ENCODE measurements at regions not wholly inside any gene's neighbourhood (a gene's known extent, or its start where the extent isn't known, plus 50 kb on each side); places are given as distances from the start of the nearest gene placed in this dataset.
"Not testable (repeated sequence)": the region's sequence is repeated elsewhere in the genome, so short reads cannot be mapped to it uniquely, and the experiment has no call there.

DNA sequence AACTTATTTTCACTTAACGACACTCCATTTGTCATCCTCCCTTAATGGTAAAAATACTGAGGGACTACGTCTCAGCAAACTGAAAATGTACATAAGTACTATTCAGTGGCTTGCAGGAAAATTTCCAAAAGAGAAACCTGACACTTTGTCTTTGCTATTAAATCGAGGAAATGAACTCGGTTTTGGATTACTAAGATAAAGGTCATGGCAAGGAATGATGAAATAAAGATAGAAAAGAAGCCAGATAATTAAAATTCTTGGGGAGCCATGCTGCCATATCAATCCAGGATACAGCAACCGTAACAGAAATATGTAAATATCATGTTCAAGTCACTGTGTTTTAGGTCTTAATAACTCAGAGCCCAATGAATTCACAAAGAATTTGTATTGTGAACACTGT lies 647.8 kb downstream of the CDH9 start:
- no peak for DNase-seq (ENCODE audit: low read depth)

GRCh38 chr5:26388976-26389375 lies 649.4 kb downstream of the CDH9 start:
- DNase-seq (ENCODE audit: low read depth), result peak; percentile 26

DNA sequence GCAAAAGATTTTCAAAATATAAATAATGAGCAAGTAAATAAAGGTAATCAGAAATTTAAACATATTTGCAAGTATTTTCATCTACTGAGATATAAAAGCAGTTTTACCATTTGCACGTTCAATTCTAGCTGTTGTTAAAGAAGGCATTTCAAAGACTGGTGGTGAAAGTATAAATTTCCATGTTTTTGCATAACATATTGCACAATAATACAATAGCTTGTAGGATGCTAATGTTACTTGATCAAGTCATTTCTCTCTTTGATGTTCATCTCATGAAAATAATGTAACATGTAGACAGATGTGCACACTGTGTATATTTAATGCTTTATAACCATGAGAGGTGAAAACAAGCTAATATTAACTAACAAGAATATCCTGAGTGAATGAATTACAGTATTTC lies 651.9 kb downstream of the CDH9 start:
- no peak for DNase-seq (ENCODE audit: low read depth)

- DNase-seq (ENCODE audit: low read depth), result not testable (repeated sequence)
These were observed 673.8 kb downstream of the CDH9 start for GRCh38 chr5:26364624-26365023.

- no peak for DNase-seq (ENCODE audit: low read depth)
These were observed 694.5 kb downstream of the CDH9 start for GRCh38 chr5:26343801-26344325.

DNA sequence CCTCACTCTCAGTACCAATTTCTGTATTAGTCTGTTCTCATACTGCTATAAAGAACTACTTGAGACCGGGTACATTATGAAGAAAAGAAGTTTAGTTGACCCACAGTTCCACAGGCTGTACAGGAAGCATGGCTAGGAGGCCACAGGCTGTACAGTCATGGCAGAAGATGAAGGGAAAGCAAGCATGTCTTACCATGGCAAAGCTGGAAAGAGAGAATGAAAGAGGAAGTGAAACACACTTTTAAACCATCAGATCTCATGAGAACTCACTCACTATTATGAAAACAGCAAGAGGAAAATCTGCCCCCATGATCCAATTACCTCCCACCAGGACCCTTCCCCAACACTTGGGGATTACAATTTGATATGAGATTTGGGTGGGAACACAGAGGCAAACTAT lies 698.8 kb downstream of the CDH9 start:
- DNase-seq (ENCODE audit: low read depth), result no peak

GRCh38 chr5:26329562-26330189 lies 708.7 kb downstream of the CDH9 start:
- DNase-seq (ENCODE audit: low read depth), result peak; percentile 30

GRCh38 chr5:26326153-26326759 lies 712.1 kb downstream of the CDH9 start:
- DNase-seq (ENCODE audit: low read depth), result no peak

DNA sequence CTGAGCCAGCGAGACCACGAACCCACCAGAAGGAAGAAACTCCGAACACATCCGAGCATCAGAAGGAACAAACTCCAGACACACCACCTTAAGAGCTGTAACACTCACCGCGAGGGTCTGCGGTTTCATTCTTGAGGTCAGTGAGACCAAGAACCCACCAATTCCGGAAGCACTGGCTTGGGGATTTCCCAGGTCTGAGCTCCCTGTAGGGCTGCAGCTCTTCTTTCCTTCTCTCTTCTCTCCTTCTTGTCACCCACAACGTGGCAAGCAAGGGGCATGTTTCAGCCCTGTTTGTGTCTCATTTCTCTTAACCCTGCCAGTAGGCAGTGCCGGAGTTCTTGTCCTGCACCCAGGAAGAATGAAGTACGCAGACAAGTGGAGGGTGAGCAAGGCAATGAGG lies 713.0 kb downstream of the CDH9 start:
- not testable (repeated sequence) for DNase-seq (ENCODE audit: low read depth)

- DNase-seq (ENCODE audit: low read depth), result not testable (repeated sequence)
These were observed 714.0 kb downstream of the CDH9 start for GRCh38 chr5:26324273-26324895.

- DNase-seq (ENCODE audit: low read depth), result no peak
These were observed 714.6 kb downstream of the CDH9 start for GRCh38 chr5:26323794-26324193.

- no peak for DNase-seq (ENCODE audit: low read depth)
These were observed 717.1 kb downstream of the CDH9 start for GRCh38 chr5:26321278-26321677.

DNA sequence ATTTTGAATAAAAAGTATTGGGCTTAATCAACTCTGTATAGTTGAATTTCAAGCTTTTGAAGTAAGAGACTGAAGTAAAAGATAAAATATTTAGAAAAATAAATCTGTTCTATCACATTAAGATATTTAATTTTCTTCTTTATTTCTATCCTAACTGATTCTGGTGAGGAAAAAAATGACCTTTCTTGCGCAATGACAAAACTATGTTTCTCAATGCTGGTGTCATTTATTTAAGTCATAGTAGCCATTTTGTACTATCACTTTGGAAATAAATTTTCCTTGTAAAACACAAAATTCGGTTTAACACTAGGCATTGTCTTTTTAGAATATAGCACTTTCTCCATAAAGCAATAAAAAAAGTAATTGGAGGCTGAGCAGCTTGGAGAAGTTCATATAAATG lies 728.0 kb downstream of the CDH9 start:
- no peak for DNase-seq (ENCODE audit: low read depth)

DNA sequence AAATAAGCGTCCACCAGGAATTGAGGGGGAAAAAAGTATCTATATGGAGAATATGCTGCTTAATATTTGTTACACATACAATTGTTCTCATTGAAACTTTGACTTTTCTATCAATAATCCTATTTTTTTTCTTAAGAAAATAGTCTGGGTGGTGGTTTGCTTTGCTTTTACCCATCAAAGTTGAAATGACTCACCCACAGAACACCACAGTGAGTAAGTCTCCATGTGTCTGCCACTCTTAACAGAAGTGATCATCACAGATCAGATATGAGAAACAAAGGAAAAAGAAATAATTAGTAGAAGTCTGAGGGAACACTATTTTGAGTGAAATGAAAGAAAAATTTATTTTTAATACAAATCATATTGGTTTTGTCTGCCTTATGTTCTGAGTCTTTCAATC lies 742.8 kb downstream of the CDH9 start:
- DNase-seq (ENCODE audit: low read depth), result peak; percentile 26

GRCh38 chr5:26282190-26282589 lies 756.2 kb downstream of the CDH9 start:
- DNase-seq (ENCODE audit: low read depth), result no peak

- DNase-seq (ENCODE audit: low read depth), result no peak
These were observed 760.3 kb downstream of the CDH9 start for GRCh38 chr5:26278078-26278477.

- DNase-seq (ENCODE audit: low read depth), result no peak
These were observed 779.3 kb downstream of the CDH9 start for GRCh38 chr5:26259081-26259480.

- DNase-seq (ENCODE audit: low read depth), result peak; percentile 28
These were observed 793.1 kb downstream of the CDH9 start for GRCh38 chr5:26245321-26245720.

DNA sequence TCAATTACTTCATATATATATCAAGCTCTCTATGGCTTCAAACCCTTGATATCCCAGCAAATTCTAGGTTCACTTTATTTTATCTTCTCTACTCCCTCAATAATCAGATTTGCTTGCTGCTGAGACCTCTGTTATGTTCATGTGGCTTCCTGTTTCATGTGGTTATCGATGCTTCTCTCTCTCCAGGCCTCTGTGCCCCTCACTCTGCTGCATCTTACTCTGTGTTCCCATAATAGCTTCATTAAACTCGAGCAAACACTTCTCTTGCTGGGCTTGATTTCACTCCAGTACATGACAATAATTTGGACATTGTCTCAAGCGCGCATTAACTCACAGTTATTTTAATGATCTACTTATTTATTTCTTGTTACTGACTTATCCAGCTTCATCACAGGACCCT lies 798.8 kb downstream of the CDH9 start:
- no peak for DNase-seq (ENCODE audit: low read depth)

DNA sequence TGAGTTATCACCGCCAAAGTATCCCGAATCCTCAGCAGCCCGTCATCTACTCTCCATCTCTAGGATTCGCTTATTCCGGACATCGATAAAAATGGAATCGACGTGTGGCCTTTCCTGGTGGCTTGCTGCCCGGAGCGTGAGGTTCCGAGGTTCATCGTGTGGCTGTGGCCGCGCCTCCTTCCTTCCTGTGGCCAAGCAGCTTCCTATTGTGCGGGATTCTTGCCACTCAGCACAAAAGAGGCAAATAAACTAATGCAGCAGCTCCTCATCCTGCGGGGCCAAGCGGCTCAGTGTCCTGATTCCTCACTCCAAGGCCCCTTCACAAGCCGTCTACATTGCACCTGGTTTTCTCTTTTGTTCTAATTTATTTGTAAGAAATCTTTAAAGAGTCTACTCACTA lies 800.9 kb downstream of the CDH9 start:
- no peak for DNase-seq (ENCODE audit: low read depth)

- DNase-seq (ENCODE audit: low read depth), result no peak
These were observed 801.5 kb downstream of the CDH9 start for GRCh38 chr5:26236936-26237335.

DNA sequence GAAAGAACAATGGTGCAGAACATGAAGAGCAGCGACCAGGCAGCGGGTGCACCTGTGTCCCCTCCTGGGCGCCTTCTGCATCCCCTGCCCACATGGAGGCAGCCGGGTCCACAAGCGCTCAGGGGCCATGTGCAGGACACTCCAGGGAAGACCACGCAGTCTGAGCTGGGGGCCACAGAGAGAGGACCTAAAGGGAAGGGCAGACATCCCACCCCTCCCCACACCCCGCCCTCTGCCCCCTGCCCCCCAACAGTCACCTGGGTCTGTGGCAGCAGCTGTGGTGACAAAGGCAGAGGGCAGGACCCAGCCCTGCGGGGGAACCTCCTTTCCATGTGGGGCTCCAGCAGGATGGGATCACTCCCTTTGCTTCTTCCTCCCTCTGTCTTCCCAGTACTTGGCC lies 805.7 kb downstream of the CDH9 start:
- no peak for DNase-seq (ENCODE audit: low read depth)

DNA sequence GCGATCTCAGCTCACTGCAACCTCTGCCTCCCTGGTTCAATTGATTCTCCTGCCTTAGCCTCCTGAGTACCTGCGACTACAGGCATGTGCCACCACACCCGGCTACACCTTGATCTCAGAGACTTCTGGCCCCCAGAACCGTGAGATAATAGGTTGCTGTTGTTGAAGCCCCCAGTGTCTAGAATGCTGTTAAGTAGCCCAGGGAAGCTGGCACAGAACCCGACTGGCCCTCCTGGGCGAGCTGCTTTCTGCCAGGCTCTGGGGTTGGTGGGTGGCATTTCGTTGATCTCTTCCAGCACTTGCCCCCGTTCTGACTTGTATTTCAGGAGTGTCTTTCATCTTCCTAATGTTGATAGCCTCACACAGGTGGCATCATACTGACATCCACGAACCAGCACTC lies 807.1 kb downstream of the CDH9 start:
- DNase-seq (ENCODE audit: low read depth), result no peak

DNA sequence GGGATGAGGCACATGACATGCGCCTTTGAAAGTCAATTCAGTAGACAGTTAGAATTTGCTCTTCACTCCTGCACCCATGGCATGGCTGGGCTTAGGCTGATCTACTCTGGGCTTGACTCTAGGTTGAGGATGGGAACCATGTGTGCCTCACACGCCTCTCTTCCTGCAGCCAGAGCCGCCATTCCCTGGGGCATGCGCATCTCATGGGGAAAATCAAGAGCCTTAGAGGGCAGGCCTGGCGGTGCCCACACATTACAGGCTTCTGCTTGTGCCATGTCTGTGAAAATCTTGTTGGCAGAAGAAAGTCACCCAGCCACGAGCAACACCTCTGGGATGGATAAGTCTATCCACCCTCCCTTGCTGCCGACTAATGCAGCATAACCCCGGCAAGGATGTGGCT lies 808.5 kb downstream of the CDH9 start:
- no peak for DNase-seq (ENCODE audit: low read depth)
